Esophagus squamous epithelium (tissue), 5 donors: ENCODE measurements at regions not wholly inside any gene's neighbourhood (a gene's known extent, or its start where the extent isn't known, plus 50 kb on each side); places are given as distances from the start of the nearest gene placed in this dataset.
A peak's percentile ranks its signal among the peaks of the same experiment; 100 is the strongest.

ENCODE experiments used
- DNase-seq: peaks from one replicate; lab custom pipeline; 2025; lab: John Stamatoyannopoulos, UW
- H3K27ac ChIP-seq, 4 donors: fragments of 200-600 bp; sonication (generic); one replicate each; pipeline ENCODE4 v1.5.1; 2016 to 2019; ENCODE audit warnings: mild to moderate bottlenecking in 1 of 4
- H3K27me3 ChIP-seq, 4 donors: fragments of 200-600 bp; sonication (generic); 1 replicate in 3 of 4; 2 replicates in 1 of 4; pipeline versions ENCODE4 v1.5.1 to v1.6.0; 2017 to 2021; ENCODE audit warnings: antibody characterized with exemption in 1 of 4
- H3K36me3 ChIP-seq, 3 donors: fragments of 200-600 bp; sonication (generic); one replicate each; pipeline ENCODE4 v1.5.1; 2016 to 2019
- H3K4me1 ChIP-seq, 3 donors: fragments of 200-600 bp; sonication (generic); one replicate each; pipeline ENCODE4 v1.5.1; 2017 to 2019
- H3K4me3 ChIP-seq, 4 donors: fragments of 200-600 bp; sonication (generic); 1 replicate in 3 of 4; 2 replicates in 1 of 4; pipeline ENCODE4 v1.5.1; 2016 to 2019; ENCODE audit warnings: mild to moderate bottlenecking in 2 of 4, moderate library complexity in 1 of 4
- H3K9me3 ChIP-seq, 3 donors: fragments of 200-600 bp; sonication (generic); one replicate each; pipeline ENCODE4 v1.5.1; 2016 to 2019
- POLR2A ChIP-seq, 4 donors: fragments of 450-650 bp; IDR thresholded peaks; one replicate each; pipeline ENCODE4 v1.6.1; 2017; ENCODE audit warnings: antibody characterized with exemption in 4 of 4, mild to moderate bottlenecking in 4 of 4, moderate library complexity in 3 of 4
- WGBS, 2 donors: methylation state at CpG; one replicate each; pipeline ENCODE4 v1.1.5; 2018; 5-methylcytosine and 5-hydroxymethylcytosine counted together
- intact Hi-C: fragments of 100-400 bp; cut with DNase I; formaldehyde crosslinking; loops from one replicate; pipeline ENCODE4 v1.15.0; 2022
- TF ChIP-seq, protein P1 (sequence below), 6 experiments: fragments of 450-650 bp in 4 of 6; fragments of 200-600 bp in 2 of 6; sonication (generic) in 2 of 6; IDR thresholded peaks; one replicate each; pipeline ENCODE4 v1.5.1; 2016 to 2019; ENCODE audit warnings: antibody characterized with exemption in 6 of 6, mild to moderate bottlenecking in 4 of 6, moderate library complexity in 4 of 6
- donor health status: DM: yes; HTN: yes; CAD: no.

DNA sequence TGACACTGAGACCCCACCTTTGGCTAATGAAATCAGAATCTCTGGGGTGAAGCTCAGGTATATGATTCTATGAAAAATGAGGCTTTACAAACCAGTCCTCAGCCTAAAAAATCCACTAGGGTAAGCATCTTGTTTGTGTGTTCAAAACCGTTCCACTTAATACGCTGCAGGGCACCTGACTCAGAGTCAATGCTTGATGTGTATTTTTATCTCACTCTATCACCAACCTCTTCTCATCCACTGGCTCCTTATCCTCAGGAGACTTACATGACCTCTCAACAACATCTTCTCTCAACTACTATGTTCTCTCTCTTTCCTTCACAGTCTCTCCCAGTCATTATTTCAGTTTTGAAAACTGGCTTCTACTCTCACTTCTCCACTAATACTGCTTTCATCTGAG lies 153.3 kb upstream of the KCNN2 start:
- H3K36me3 ChIP-seq = no peaks in the 10 kb centered on the region
- H3K4me3 ChIP-seq = no peak overlapping the region
- TF ChIP-seq, protein P1, sequence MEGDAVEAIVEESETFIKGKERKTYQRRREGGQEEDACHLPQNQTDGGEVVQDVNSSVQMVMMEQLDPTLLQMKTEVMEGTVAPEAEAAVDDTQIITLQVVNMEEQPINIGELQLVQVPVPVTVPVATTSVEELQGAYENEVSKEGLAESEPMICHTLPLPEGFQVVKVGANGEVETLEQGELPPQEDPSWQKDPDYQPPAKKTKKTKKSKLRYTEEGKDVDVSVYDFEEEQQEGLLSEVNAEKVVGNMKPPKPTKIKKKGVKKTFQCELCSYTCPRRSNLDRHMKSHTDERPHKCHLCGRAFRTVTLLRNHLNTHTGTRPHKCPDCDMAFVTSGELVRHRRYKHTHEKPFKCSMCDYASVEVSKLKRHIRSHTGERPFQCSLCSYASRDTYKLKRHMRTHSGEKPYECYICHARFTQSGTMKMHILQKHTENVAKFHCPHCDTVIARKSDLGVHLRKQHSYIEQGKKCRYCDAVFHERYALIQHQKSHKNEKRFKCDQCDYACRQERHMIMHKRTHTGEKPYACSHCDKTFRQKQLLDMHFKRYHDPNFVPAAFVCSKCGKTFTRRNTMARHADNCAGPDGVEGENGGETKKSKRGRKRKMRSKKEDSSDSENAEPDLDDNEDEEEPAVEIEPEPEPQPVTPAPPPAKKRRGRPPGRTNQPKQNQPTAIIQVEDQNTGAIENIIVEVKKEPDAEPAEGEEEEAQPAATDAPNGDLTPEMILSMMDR (IDR thresholded peaks at IDR 0.05) = no peak
- TF ChIP-seq POLR2A (IDR thresholded peaks at IDR 0.05) = no peak
- H3K27me3 ChIP-seq = no peaks in the 10 kb centered on the region
- H3K4me1 ChIP-seq = no peaks in the 10 kb centered on the region
- no peak for DNase-seq
- no peaks in the 10 kb centered on the region for H3K9me3 ChIP-seq
- no peak overlapping the region for H3K27ac ChIP-seq
- intact Hi-C loops = no loop called here
- WGBS, 2 donors = 80 to 81% methylated on average over 2 of the region's 2 CpGs

DNA sequence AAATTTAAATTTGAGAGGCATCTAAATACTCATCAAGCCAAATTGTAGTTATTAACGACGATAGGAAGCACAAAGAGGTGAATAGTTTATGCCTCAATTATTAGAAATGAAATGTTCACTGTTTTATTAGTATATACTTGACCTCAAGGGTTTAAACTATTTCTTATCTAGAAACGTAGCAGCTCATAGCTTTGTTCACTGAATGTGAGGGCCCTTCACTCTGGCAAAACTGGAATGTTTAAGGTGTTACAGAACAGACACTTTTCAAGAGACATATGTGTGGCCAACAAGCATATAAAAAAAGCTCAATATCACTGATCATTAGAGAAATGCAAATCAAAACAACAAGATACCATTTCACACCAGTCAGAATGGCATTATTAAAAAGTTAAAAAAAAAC lies 151.2 kb upstream of the KCNN2 start:
- H3K9me3 ChIP-seq = no peaks in the 10 kb centered on the region
- no peaks in the 10 kb centered on the region for H3K4me1 ChIP-seq
- 52 to 57% methylated on average over 3 of the region's 3 CpGs for WGBS, 2 donors
- no peaks in the 10 kb centered on the region for H3K27me3 ChIP-seq
- H3K36me3 ChIP-seq = no peaks in the 10 kb centered on the region
- DNase-seq = no peak
- TF ChIP-seq, protein P1 (IDR thresholded peaks at IDR 0.05) = no peak
- TF ChIP-seq POLR2A (IDR thresholded peaks at IDR 0.05) = no peak
- no peak overlapping the region for H3K4me3 ChIP-seq
- intact Hi-C loops = no loop called here
- no peak overlapping the region for H3K27ac ChIP-seq

DNA sequence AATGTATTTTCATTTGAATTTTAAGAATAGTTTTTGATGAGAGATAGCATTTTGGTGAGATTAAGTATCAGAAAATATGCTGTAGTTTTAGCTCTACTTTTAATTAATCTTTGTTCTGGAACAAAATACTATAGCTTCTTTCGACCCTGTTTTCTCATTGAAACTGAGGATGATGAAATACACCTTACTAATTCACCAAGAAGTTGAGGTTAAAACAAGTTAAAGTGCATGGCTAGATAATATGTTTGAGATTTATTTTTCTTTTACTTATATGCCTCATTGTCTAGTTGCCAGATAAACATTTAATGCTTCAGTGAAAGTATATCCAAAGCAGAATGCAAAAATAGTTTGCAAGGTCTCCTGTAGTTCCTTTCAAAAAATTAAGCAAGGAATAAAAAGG lies 140.1 kb upstream of the KCNN2 start:
- Histone ChIP-seq H3K4me1 (no peaks in the 10 kb centered on the region), H3K9me3 (peaks cover 0 to 4% (median 0%) of the 10 kb centered on the region in 3 donors), H3K27ac (no peak overlapping the region), H3K36me3 (no peaks in the 10 kb centered on the region), H3K27me3 (no peaks in the 10 kb centered on the region), H3K4me3 (no peak overlapping the region)
- intact Hi-C loops = no loop called here
- TF ChIP-seq POLR2A (IDR thresholded peaks at IDR 0.05) = no peak
- TF ChIP-seq, protein P1 (IDR thresholded peaks at IDR 0.05) = no peak
- WGBS, 2 donors = 68 to 72% methylated on average over 1 of the region's 1 CpG
- no peak for DNase-seq

DNA sequence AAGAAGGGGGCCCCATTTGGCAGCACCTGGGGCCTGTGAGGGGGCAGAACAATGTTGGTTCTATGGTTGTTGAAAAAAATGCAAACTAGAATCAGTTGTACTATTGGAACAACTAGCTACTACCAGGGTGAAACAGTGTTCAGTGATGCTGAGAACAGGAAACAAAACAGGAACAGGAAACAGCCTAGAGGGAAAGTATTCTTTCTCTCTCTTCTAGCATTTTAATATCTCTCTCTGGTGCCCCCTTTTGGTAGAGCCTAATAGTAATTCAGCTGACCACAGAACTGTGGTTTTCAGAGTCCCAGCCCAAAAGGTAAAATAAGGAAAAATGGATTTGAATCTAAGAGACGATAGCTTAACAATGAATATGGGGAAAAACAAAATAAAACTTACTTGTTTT lies 138.0 kb upstream of the KCNN2 start:
- DNase-seq = no peak
- Histone ChIP-seq H3K27me3 (no peaks in the 10 kb centered on the region), H3K27ac (no peak overlapping the region), H3K9me3 (peaks cover 0 to 4% (median 0%) of the 10 kb centered on the region in 3 donors), H3K36me3 (no peaks in the 10 kb centered on the region), H3K4me3 (no peak overlapping the region), H3K4me1 (no peaks in the 10 kb centered on the region)
- intact Hi-C loops = no loop called here
- TF ChIP-seq POLR2A (IDR thresholded peaks at IDR 0.05) = no peak
- TF ChIP-seq, protein P1 (IDR thresholded peaks at IDR 0.05) = peak in 2 of 6 experiments; percentile 20 to 23
- 76 to 92% methylated on average over 1 of the region's 1 CpG for WGBS, 2 donors

DNA sequence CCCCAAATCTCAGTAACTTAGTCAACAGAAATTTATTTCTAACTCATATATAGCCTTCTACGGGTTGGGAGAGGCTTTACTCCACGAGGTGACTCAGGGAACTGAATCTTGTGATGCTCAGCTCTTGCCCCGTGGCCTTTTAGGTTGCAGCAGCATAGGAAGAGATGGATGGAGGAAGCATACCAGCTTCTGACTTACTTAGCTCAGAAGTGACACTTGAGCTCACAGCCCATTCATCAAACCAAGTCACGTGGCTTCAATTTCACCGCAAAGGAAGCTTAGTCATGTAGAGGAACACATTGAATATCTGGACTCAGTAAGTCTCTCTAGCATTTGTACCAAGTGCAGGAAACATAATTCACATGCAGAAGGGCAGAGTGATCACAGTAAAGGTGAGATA lies 124.1 kb upstream of the KCNN2 start:
- DNase-seq = no peak
- no peak for TF ChIP-seq POLR2A (IDR thresholded peaks at IDR 0.05)
- TF ChIP-seq, protein P1 (IDR thresholded peaks at IDR 0.05) = no peak
- H3K4me1 ChIP-seq = no peaks in the 10 kb centered on the region
- no peaks in the 10 kb centered on the region for H3K27me3 ChIP-seq
- WGBS, 2 donors = 44 to 58% methylated on average over 5 of the region's 5 CpGs
- H3K27ac ChIP-seq = no peak overlapping the region
- intact Hi-C loops = no loop called here
- no peaks in the 10 kb centered on the region for H3K36me3 ChIP-seq
- no peak overlapping the region for H3K4me3 ChIP-seq
- H3K9me3 ChIP-seq = no peaks in the 10 kb centered on the region
